GM19372 (cell line): ENCODE measurements at regions not wholly inside any gene's neighbourhood (a gene's known extent, or its start where the extent isn't known, plus 50 kb on each side); places are given as distances from the start of the nearest gene placed in this dataset.
A peak's percentile ranks its signal among the peaks of the same experiment; 100 is the strongest.
"Not testable (repeated sequence)": the region's sequence is repeated elsewhere in the genome, so short reads cannot be mapped to it uniquely, and the experiment has no call there.

Source experiments
- ATAC-seq: cut with Tn5 transposase; IDR thresholded peaks from one replicate; pipeline ENCODE4 v1.9.1; 2021; ENCODE audit warnings: mild to moderate bottlenecking, low read depth, moderate library complexity; ENCODE audit not compliant: unreplicated experiment

DNA sequence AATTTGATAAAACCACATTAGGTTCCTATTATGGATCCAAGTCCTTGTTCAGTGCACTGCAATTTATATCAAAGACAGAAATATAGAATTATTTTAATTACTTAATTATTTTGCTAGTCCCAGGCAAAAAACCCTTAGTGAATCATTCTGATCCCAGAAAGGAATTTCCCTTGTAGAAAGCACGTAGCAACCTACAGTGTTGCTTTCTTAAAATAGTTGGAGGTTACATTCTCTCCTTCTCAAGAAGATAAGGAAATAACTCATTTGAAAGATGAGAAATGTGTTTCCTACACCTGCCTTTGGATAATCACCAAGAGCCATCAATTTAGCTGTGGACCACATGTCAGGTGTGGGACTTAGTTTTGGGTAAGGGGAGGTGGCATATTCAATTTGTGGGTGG is 434.9 kb downstream of the SHISA9 start:
- ATAC-seq, result no peak

DNA sequence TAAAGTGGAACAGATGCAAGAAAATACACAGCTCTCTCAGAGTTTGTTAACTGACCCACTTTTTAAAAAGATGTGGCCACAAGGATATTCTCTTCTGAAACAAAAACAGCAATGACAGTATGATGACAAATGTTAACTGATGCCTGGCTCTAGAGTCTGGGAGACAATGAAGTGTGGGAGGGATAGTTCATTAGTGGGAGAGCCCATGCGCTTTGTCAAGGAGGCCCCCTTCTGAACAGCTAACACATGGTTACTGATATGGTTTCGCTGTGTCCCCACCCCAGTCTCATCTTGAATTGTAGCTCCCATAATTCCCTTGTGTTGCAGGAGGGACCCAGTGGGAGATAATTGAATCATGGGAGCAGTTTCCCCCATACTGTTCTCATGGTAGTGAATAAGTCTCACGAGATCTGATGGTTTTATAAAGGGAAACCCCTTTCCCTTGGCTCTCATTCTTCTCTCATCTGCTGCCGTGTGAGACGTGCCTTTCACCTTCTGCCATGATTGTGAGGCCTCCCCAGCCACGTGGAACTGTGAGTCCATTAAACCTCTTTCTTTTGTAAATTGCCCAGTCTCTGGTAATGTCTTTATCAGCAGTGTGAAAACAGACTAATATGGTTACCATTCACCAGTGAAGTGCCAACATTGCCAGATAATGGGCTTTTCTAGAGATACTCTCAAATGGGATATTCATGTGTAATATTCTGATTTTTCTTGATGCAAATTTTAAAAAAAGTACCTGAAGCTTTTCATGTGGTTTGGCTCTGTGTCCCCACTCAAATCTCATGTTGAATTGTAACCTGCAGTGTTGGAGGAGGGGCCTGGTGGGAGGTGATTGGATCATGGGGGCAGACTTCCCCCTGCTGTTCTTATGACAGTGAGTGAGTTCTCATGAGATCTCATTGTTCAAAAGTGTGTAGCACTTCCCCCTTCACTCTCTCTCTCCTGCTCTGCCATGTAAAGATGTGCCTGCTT is 435.8 kb downstream of the SHISA9 start:
- not testable (repeated sequence) for ATAC-seq

- no peak for ATAC-seq
Observed at GRCh38 chr16:13338044-13338443, 436.6 kb downstream of the SHISA9 start.

- no peak for ATAC-seq
Observed at GRCh38 chr16:13342675-13343074, 441.3 kb downstream of the SHISA9 start.

GRCh38 chr16:13344001-13344400 is 442.6 kb downstream of the SHISA9 start:
- ATAC-seq, result no peak

DNA sequence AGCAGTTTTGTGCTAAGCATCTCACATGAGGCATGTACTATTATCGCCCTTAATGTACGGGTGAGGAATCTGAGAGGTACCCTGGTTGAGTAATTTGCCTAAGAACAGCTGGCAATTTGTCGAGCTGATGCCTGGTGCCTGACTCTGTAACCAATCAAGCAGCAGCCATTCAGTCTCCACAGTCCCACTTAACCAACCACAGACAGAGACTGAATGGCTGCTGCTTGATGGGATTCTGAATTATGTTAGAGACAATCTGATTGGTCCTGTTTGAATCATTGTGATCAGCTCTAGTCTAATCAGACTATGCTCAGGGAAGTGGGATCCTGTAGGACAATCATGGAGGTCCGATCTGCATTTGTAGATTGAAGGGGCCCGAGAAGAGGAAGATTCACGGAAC is 447.0 kb downstream of the SHISA9 start:
- ATAC-seq, result no peak

DNA sequence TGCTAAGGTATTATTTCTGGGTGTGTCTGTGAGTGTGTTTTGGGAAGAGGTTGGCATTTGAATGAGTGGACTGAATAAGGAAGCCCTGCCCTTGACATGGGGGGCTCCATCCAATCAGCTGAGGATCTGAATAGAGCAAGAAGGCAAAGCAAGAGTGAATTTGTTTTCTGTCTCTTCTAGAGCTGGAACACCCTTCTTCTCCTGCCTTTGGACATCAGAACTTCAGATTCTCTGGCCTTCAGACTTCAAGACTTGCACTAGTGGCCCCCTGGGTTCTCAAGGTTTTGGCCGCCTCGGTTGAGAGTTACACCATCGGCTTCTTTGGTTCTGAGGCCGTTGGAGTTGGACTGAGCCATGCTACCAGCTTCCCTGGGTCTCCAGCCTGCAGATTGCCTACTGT is 448.6 kb downstream of the SHISA9 start:
- ATAC-seq, result no peak

DNA sequence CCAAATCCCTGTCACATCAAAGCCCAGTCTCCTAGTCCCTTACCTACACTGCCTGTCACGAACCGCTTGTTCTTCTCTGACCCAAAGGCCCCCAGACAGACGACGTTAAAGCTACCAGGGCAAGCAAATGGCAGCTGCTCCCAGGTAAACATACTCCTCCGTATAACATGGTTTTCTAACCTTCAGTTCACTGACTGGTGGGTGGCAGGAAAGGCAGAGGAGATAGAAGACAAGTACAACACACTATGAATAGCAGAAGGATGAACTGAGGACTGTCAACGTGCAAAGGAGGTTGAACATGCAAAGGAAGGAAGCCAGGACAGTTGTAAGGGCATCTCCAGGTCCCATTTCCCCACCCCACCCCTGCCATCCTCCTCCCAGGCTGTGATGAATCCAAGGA is 449.8 kb downstream of the SHISA9 start:
- no peak for ATAC-seq

- no peak for ATAC-seq
Observed at GRCh38 chr16:13351601-13352217, 450.3 kb downstream of the SHISA9 start.

DNA sequence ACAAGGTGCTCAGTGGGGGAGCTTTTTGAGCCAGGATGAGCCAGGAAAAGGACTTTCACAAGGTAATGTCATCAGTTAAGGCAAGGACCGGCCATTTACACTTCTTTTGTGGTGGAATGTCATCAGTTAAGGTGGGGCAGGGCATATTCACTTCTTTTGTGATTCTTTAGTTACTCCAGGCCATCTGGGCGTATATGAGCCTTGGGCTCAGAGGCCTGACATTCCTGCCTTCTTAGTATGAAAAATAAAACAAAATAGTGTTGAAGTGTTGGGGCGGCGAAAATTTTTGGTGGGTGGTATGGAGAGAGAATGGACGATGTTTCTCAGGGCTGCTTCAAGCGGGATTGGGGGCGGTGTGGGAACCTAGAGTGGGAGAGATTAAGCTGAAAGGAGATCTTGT is 451.4 kb downstream of the SHISA9 start:
- not testable (repeated sequence) for ATAC-seq

- not testable (repeated sequence) for ATAC-seq
Observed at GRCh38 chr16:13357842-13358241, 456.4 kb downstream of the SHISA9 start.

DNA sequence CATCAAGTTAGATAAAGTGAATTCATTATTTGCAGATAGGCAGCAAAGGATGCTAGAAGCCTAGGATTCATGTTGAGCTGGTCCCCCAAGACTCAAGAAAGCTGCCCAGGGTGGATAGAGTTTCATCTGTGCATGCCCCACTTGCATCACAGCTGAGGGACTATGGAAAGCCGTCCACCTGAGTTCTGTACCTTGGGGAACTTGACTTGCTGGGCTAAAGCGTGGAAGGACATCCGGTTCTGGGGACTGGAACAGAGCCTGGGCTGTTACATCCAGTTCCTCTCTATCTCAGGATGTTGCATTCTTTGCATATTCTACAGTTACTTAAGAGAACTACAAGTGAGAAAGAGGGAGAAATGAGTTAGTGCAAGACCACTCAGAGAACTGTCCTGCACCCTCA is 458.4 kb downstream of the SHISA9 start:
- no peak for ATAC-seq

GRCh38 chr16:13372421-13372820 is 471.0 kb downstream of the SHISA9 start:
- ATAC-seq, result no peak

DNA sequence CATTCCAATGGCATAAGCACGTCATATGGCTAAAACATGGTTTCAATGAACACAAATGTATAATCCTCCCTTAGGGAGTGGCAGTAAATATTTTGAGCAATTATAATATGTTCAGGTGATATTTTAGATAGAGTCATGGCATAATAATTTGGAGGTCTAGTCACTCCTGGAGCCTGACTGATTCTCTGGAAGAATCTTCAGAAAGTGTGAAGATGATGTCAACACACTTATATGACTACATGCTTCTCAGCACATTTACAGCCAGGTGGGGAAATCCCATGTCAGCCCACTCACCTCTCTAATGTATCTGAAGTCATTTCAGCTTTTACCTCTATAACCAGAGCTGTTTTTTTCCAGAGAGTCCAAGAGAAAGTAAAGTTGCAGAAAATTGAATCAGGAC is 474.8 kb downstream of the SHISA9 start:
- no peak for ATAC-seq

GRCh38 chr16:13377143-13377542 is 475.7 kb downstream of the SHISA9 start:
- ATAC-seq, result no peak

- ATAC-seq, result no peak
Observed at GRCh38 chr16:13378151-13378550, 476.8 kb downstream of the SHISA9 start.

DNA sequence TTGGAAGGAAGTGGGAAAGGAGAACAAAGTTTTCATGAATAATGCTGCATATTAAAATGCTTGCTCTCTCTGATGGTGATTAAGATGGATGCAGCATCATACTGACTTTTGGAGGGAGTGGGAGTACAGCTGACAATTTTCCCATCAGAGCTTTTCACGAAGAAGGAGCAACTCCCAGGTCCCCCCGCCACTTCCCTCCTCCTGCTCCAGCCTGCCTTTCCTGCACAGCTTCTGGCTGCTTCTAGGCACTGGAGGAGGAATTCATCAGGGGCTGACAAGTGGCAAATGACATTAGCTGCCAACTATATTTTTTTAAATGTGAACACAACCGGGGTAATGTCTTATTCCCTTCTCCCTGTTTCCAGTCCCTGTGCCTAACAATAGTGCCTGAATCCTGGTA is 477.9 kb downstream of the SHISA9 start:
- no peak for ATAC-seq

DNA sequence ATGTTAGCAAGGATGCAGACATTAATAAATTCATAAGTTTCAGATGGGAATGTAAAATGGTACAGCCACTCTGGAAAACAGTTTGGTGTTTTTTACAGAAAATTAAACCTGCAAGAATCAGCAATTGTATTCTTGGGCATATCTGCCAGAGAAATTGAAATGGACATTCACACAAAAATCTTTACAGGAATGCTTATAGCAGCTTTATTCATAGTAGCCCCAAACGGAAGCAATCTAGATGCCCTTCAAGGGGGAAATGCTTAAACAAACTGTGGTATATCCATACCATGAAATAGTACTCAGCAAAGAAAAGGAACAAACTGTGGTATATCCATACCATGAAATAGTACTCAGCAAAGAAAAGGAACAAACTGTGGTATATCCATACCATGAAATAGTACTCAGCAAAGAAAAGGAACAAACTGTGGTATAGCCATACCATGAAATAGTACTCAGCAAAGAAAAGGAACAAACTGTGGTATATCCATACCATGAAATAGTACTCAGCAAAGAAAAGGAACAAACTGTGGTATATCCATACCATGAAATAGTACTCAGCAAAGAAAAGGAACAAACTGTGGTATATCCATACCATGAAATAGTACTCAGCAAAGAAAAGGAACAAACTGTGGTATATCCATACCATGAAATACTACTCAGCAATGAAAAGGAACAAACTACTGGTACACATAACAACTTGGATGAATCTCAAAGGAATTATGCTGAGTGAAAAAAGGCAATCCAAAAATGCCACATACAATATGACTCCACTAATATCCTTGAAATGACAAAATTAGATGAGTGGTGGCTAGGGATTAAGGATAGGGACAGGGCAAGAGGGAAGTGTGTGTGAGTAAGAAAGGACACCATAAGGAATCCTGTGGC is 484.0 kb downstream of the SHISA9 start:
- not testable (repeated sequence) for ATAC-seq

- peak; percentile 63 for ATAC-seq
Observed at GRCh38 chr16:13390093-13390985, 488.9 kb downstream of the SHISA9 start.

- no peak for ATAC-seq
Observed at GRCh38 chr16:13390986-13391305, 489.5 kb downstream of the SHISA9 start.
